ENCODE measurements at regions not wholly inside any gene's neighbourhood (a gene's known extent, or its start where the extent isn't known, plus 50 kb on each side); places are given as distances from the start of the nearest gene placed in this dataset.

GRCh38 chr11:88448131-88448670 lies 110.7 kb upstream of the CTSC start:
- no peak for TF ChIP-seq YY1 (IDR thresholded peaks at IDR 0.05; ENCODE audit: extremely low read depth, insufficient replicate concordance, low read depth, low read length)
- TF ChIP-seq, protein P1, sequence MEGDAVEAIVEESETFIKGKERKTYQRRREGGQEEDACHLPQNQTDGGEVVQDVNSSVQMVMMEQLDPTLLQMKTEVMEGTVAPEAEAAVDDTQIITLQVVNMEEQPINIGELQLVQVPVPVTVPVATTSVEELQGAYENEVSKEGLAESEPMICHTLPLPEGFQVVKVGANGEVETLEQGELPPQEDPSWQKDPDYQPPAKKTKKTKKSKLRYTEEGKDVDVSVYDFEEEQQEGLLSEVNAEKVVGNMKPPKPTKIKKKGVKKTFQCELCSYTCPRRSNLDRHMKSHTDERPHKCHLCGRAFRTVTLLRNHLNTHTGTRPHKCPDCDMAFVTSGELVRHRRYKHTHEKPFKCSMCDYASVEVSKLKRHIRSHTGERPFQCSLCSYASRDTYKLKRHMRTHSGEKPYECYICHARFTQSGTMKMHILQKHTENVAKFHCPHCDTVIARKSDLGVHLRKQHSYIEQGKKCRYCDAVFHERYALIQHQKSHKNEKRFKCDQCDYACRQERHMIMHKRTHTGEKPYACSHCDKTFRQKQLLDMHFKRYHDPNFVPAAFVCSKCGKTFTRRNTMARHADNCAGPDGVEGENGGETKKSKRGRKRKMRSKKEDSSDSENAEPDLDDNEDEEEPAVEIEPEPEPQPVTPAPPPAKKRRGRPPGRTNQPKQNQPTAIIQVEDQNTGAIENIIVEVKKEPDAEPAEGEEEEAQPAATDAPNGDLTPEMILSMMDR (IDR thresholded peaks at IDR 0.05 in 2 of 3, conservative IDR thresholded peaks at IDR 0.05 in 1 of 3; ENCODE audit: borderline replicate concordance in 1 of 3, insufficient read depth in 1 of 3, low read depth in 2 of 3, low read length in 2 of 3) = no peak
- no peak for TF ChIP-seq POLR2A (IDR thresholded peaks at IDR 0.05; ENCODE audit: borderline replicate concordance, extremely low read depth, insufficient read depth, insufficient read length)
- TF ChIP-seq EGR1 (IDR thresholded peaks at IDR 0.05; ENCODE audit: low read depth) = no peak
- TF ChIP-seq ATF3 (IDR thresholded peaks at IDR 0.05) = no peak
- TF ChIP-seq POLR2AphosphoS5 (IDR thresholded peaks at IDR 0.05; ENCODE audit: low read depth, low read length) = no peak
- no peak for TF ChIP-seq ZBTB33 (IDR thresholded peaks at IDR 0.05; ENCODE audit: extremely low read depth, insufficient replicate concordance, low read length)
- no peak for TF ChIP-seq MAX (IDR thresholded peaks at IDR 0.05)
- no peak for TF ChIP-seq EZH2phosphoT487 (IDR thresholded peaks at IDR 0.05; ENCODE audit: borderline replicate concordance)
- TF ChIP-seq EZH2 (IDR thresholded peaks at IDR 0.05) = no peak
- no peak for TF ChIP-seq CEBPB (IDR thresholded peaks at IDR 0.05; ENCODE audit: low read depth)
- TF ChIP-seq REST (IDR thresholded peaks at IDR 0.05; ENCODE audit: low read depth) = no peak
- TF ChIP-seq RAD21 (IDR thresholded peaks at IDR 0.05; ENCODE audit: low read depth) = no peak
- no peak for TF ChIP-seq FOSL1 (IDR thresholded peaks at IDR 0.05; ENCODE audit: low read depth)

Measured in HCT116 (cell line).